K562 (cell line): ENCODE measurements at regions not wholly inside any gene's neighbourhood (a gene's known extent, or its start where the extent isn't known, plus 50 kb on each side); places are given as distances from the start of the nearest gene placed in this dataset.

Source experiments
- ATAC-seq: fragments of 200-7000 bp; cut with Tn5 transposase; 3 replicates; pipeline ENCODE4 v1.9.1; 2020; ENCODE audit warnings: moderate library complexity
- BruUV-seq: library from RNA; stranded (reverse); fragments of 400-500 nt; replicated peaks from 2 replicates; lab custom pipeline; 2021; lab: Mats Ljungman, UMichigan
- CTCF ChIA-PET: fragments of 300-600 bp; formaldehyde crosslinking; extraction: SDS; loops from one replicate; lab custom pipeline; 2021; ENCODE audit warnings: low intra/inter-chr PET ratio; lab: Yijun Ruan, JAX
- POLR2A ChIA-PET: fragments of 300-600, 350-650 bp; sonication (Branson Sonifier 250); formaldehyde crosslinking; extraction: SDS; loops from one replicate; lab custom pipeline; 2021; ENCODE audit warnings: antibody characterized with exemption, inconsistent platforms; lab: Yijun Ruan, JAX
- DNase-seq, 4 experiments: peaks; one replicate each; pipeline versions ENCODE4 v3.0.0 to v3.0.0-alpha.2; 2011 to 2018; ENCODE audit warnings: low spot score in 3 of 4, mixed read lengths in 3 of 4; ENCODE audit errors: extremely low read depth in 1 of 4
- FAIRE-seq: peaks from 2 replicates; lab custom pipeline; 2011; peaks lifted over from hg19 to GRCh38; lab: Jason Lieb, UNC
- H2AFZ ChIP-seq: 2 replicates; pipeline ENCODE4 v1.6.0; 2011; ENCODE audit warnings: low read depth, low read length, control low read depth, inconsistent platforms
- H3K27ac ChIP-seq: fragments of 200-600 bp; 3 replicates; pipeline ENCODE4 v1.8.0; 2011; ENCODE audit warnings: low read depth, mild to moderate bottlenecking, control low read depth, inconsistent platforms, low read length, moderate library complexity, mixed read lengths; ENCODE audit errors: extremely low read depth
- H3K27me3 ChIP-seq, 2 experiments: fragments of 300-600 bp in 1 of 2; 2 replicates in 1 of 2; 3 replicates in 1 of 2; pipeline versions ENCODE4 v1.6.0 to v1.8.0; 2011; ENCODE audit warnings: inconsistent platforms in 2 of 2, low read length in 2 of 2, mild to moderate bottlenecking in 1 of 2, mixed read lengths in 1 of 2, moderate library complexity in 1 of 2; ENCODE audit not compliant: control insufficient read depth in 2 of 2, insufficient read depth in 2 of 2
- H3K36me3 ChIP-seq: fragments of 300-600 bp; 3 replicates; pipeline ENCODE4 v1.8.0; 2011; ENCODE audit warnings: mild to moderate bottlenecking, low read length, inconsistent platforms; ENCODE audit not compliant: control insufficient read depth, insufficient read depth
- H3K4me1 ChIP-seq, 2 experiments: fragments of 200-600 bp in 1 of 2; replicated peaks in 1 of 2; 2 replicates in 1 of 2; 3 replicates in 1 of 2; pipeline versions ENCODE4 v1.5.1 to v1.8.0; 2011; ENCODE audit warnings: inconsistent platforms in 2 of 2, low read length in 2 of 2, mild to moderate bottlenecking in 1 of 2, mixed read lengths in 1 of 2, moderate library complexity in 1 of 2; ENCODE audit not compliant: control insufficient read depth in 2 of 2, insufficient read depth in 2 of 2
- H3K4me2 ChIP-seq: 2 replicates; pipeline ENCODE4 v1.6.1; 2011; ENCODE audit warnings: low read length, control low read depth, inconsistent platforms, mixed read lengths; ENCODE audit not compliant: insufficient read depth
- H3K4me3 ChIP-seq: fragments of 200-600 bp; sonication (generic), shearing (Covaris generic); 2 replicates; pipeline ENCODE4 v1.5.1; 2016; ENCODE audit warnings: control low read depth, inconsistent platforms
- H3K79me2 ChIP-seq: fragments of 200-600 bp; 3 replicates; pipeline ENCODE4 v1.8.0; 2011; ENCODE audit warnings: low read length, inconsistent platforms; ENCODE audit not compliant: control insufficient read depth, insufficient read depth
- H3K9ac ChIP-seq, 2 experiments: 2 replicates each; pipeline versions ENCODE4 v1.6.0 to v1.6.1; 2011; ENCODE audit warnings: low read depth in 2 of 2, low read length in 2 of 2, control low read depth in 1 of 2, inconsistent platforms in 1 of 2, mild to moderate bottlenecking in 1 of 2, mixed read lengths in 1 of 2; ENCODE audit not compliant: insufficient read depth in 1 of 2
- H3K9me1 ChIP-seq: one replicate; pipeline ENCODE4 v1.6.0; 2011; ENCODE audit warnings: inconsistent platforms, mild to moderate bottlenecking, low read length, moderate library complexity; ENCODE audit not compliant: control insufficient read depth, insufficient read depth
- H3K9me3 ChIP-seq: replicated peaks from 2 replicates; pipeline ENCODE4 v1.5.1; 2011; ENCODE audit warnings: low read depth, low read length, inconsistent platforms; ENCODE audit not compliant: control insufficient read depth, insufficient read depth
- H4K20me1 ChIP-seq: replicated peaks from 2 replicates; pipeline ENCODE4 v1.6.1; 2011; ENCODE audit warnings: low read length, inconsistent platforms, mixed read lengths; ENCODE audit not compliant: control insufficient read depth, insufficient read depth
- BACH1 ChIP-seq: fragments of 200-800 bp; sonication (Bioruptor generic); IDR thresholded peaks from 2 replicates; pipeline ENCODE4 v1.6.1; 2016; ENCODE audit warnings: missing genetic modification characterization, missing compliant biosample characterization
- CBX8 ChIP-seq: fragments of 200-600 bp; sonication (generic); IDR thresholded peaks from 2 replicates; pipeline ENCODE4 v1.6.1; 2012; ENCODE audit warnings: borderline replicate concordance, mixed run types, low read depth, mild to moderate bottlenecking, moderate library complexity, mixed read lengths, low read length, control low read depth, inconsistent platforms; ENCODE audit not compliant: poor library complexity, severe bottlenecking; ENCODE audit errors: extremely low read depth
- CREB3L1 ChIP-seq: fragments of 450-650 bp; IDR thresholded peaks from 2 replicates; pipeline ENCODE4 v1.6.1; 2014; ENCODE audit warnings: low read depth, mild to moderate bottlenecking, moderate library complexity, borderline replicate concordance
- MEIS2 ChIP-seq: fragments of 450-650 bp; IDR thresholded peaks from 2 replicates; pipeline ENCODE4 v1.6.1; 2014; ENCODE audit warnings: mild to moderate bottlenecking; ENCODE audit not compliant: partially characterized antibody
- NEUROD1 ChIP-seq: fragments of 150-350 bp; IDR thresholded peaks from 2 replicates; pipeline ENCODE4 v1.6.1; 2014; ENCODE audit warnings: borderline replicate concordance, low read length, low read depth; ENCODE audit not compliant: partially characterized antibody
- NFRKB ChIP-seq: fragments of 450-650 bp; IDR thresholded peaks from 2 replicates; pipeline ENCODE4 v1.6.1; 2016; ENCODE audit warnings: low read depth
- RAD51 ChIP-seq: fragments of 450-650 bp; IDR thresholded peaks from 2 replicates; pipeline ENCODE4 v1.7.1; 2016; ENCODE audit warnings: low read depth, mild to moderate bottlenecking, borderline replicate concordance
- SMARCA4 ChIP-seq: fragments of 450-650 bp; IDR thresholded peaks from 2 replicates; pipeline ENCODE4 v1.6.1; 2016
- SUPT5H ChIP-seq: fragments of 450-650 bp; IDR thresholded peaks from 2 replicates; pipeline ENCODE4 v1.6.1; 2016
- TRIM24 ChIP-seq, 2 experiments: fragments of 450-650 bp; IDR thresholded peaks; 2 replicates each; pipeline ENCODE4 v1.6.1; 2016
- ZEB2 ChIP-seq: fragments of 450-650 bp; IDR thresholded peaks from 2 replicates; pipeline ENCODE4 v1.6.1; 2016
- ZNF175 ChIP-seq: fragments of 200-800 bp; sonication (Bioruptor generic); IDR thresholded peaks from 2 replicates; pipeline ENCODE4 v1.6.1; 2016; ENCODE audit warnings: low read depth, mild to moderate bottlenecking, missing genetic modification characterization, missing compliant biosample characterization
- ZNF668 ChIP-seq: fragments of 250-450 bp; sonication (Bioruptor Pico); IDR thresholded peaks from 2 replicates; pipeline ENCODE4 v1.8.0; 2022; ENCODE audit warnings: mild to moderate bottlenecking, inconsistent platforms
- ZNF717 ChIP-seq: fragments of 250-450 bp; sonication (Bioruptor Pico); IDR thresholded peaks from 2 replicates; pipeline ENCODE4 v1.5.0; 2021
- WGBS: fragments of 100-300 bp; shearing (Covaris generic); methylation state at CpG from one replicate; pipeline ENCODE4 v1.1.6; 2016; ENCODE audit warnings: low coverage, mixed read lengths; ENCODE audit not compliant: insufficient coverage; ENCODE audit errors: missing lambda C conversion rate; 5-methylcytosine and 5-hydroxymethylcytosine counted together
- in situ Hi-C: fragments of 300-500 bp; cut with MboI; formaldehyde crosslinking; loops from 4 replicates; pipeline ENCODE4 v1.15.0; 2018; ENCODE audit warnings: inconsistent platforms, mixed read lengths
- intact Hi-C: fragments of 100-400 bp; cut with micrococcal nuclease; formaldehyde crosslinking; loops from 2 replicates; pipeline ENCODE4 v1.14.2; 2022
- TF ChIP-seq, protein P1 (sequence below): fragments of 250-450 bp; sonication (Bioruptor Pico); IDR thresholded peaks from 2 replicates; pipeline ENCODE4 v1.5.0; 2021
- TF ChIP-seq, protein P2 (sequence below): IDR thresholded peaks from 3 replicates; pipeline ENCODE4 v1.6.1; 2011; ENCODE audit warnings: borderline replicate concordance, mild to moderate bottlenecking; ENCODE audit not compliant: insufficient read length, insufficient read depth

GRCh38 chr5:167065794-167066193 is 1225.7 kb upstream of the WWC1 start:
- no peak overlapping the region for H3K4me3 ChIP-seq
- no peaks in the 10 kb centered on the region for H3K9me3 ChIP-seq
- no peaks in the 10 kb centered on the region for H3K9me1 ChIP-seq
- in situ Hi-C loops: no loop called here
- CTCF ChIA-PET: no interaction called here
- intact Hi-C loops: no loop called here
- FAIRE-seq (no peak), ATAC-seq (no peak), DNase-seq (no peak)
- POLR2A ChIA-PET: interaction anchor here (0.6 kb wide), 1 partner anchor 1912 kb away, joined by 3 read pairs; no protein-coding TSS in a partner anchor
- no peak overlapping the region for H3K9ac ChIP-seq
- H3K79me2 ChIP-seq: no peaks in the 10 kb centered on the region
- WGBS: 2% methylated on average over 3 of the region's 3 CpGs
- H4K20me1 ChIP-seq: no peaks in the 10 kb centered on the region
- H3K4me2 ChIP-seq: no peak overlapping the region
- H3K36me3 ChIP-seq: no peaks in the 10 kb centered on the region
- BruUV-seq: no TSS peak
- no peak overlapping the region for H2AFZ ChIP-seq
- no peaks in the 10 kb centered on the region for H3K4me1 ChIP-seq
- no peaks in the 10 kb centered on the region for H3K27me3 ChIP-seq
- TF ChIP-seq CBX8 (no peak), ZNF668 (CRISPR knock-in tag) (no peak), NEUROD1 (no peak), MEIS2 (no peak), RAD51 (no peak), ZEB2 (no peak), NFRKB (no peak), CREB3L1 (no peak), ZNF717 (no peak), SMARCA4 (no peak), SUPT5H (no peak), ZNF175 (no peak), TRIM24 (IDR thresholded peaks at IDR 0.05) (no peak), BACH1 (tag) (no peak)
- TF ChIP-seq, protein P1, sequence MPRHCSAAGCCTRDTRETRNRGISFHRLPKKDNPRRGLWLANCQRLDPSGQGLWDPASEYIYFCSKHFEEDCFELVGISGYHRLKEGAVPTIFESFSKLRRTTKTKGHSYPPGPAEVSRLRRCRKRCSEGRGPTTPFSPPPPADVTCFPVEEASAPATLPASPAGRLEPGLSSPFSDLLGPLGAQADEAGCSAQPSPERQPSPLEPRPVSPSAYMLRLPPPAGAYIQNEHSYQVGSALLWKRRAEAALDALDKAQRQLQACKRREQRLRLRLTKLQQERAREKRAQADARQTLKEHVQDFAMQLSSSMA: no peak
- TF ChIP-seq, protein P2, sequence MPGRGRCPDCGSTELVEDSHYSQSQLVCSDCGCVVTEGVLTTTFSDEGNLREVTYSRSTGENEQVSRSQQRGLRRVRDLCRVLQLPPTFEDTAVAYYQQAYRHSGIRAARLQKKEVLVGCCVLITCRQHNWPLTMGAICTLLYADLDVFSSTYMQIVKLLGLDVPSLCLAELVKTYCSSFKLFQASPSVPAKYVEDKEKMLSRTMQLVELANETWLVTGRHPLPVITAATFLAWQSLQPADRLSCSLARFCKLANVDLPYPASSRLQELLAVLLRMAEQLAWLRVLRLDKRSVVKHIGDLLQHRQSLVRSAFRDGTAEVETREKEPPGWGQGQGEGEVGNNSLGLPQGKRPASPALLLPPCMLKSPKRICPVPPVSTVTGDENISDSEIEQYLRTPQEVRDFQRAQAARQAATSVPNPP: no peak
- TF ChIP-seq, all 486 proteins: peak for 0
- no peak overlapping the region for H3K27ac ChIP-seq
